RWPE2 (cell line): ENCODE measurements at regions not wholly inside any gene's neighbourhood (a gene's known extent, or its start where the extent isn't known, plus 50 kb on each side); places are given as distances from the start of the nearest gene placed in this dataset.

Experiments used
- ATAC-seq: fragments of 200-7000 bp; cut with Tn5 transposase; 3 replicates; pipeline ENCODE4 v1.9.1; 2021; ENCODE audit warnings: low read depth
- DNase-seq: peaks from one replicate; pipeline ENCODE4 v3.0.0-alpha.2; 2020; ENCODE audit warnings: low spot score
- H3K27ac ChIP-seq: fragments of 450-650 bp; 2 replicates; pipeline ENCODE4 v1.5.1; 2017; ENCODE audit warnings: mild to moderate bottlenecking; ENCODE audit not compliant: poor library complexity, severe bottlenecking
- H3K27me3 ChIP-seq: fragments of 250-450 bp; sonication (Bioruptor Pico); 2 replicates; pipeline ENCODE4 v1.5.1; 2021; ENCODE audit warnings: mild to moderate bottlenecking, moderate library complexity; ENCODE audit not compliant: insufficient read depth, poor library complexity, severe bottlenecking
- H3K36me3 ChIP-seq: fragments of 250-450 bp; sonication (Bioruptor Pico); 2 replicates; pipeline ENCODE4 v1.5.1; 2020; ENCODE audit warnings: low read depth, mild to moderate bottlenecking, moderate library complexity
- H3K4me1 ChIP-seq: fragments of 250-450 bp; sonication (Bioruptor Pico); 2 replicates; pipeline ENCODE4 v1.5.1; 2021; ENCODE audit warnings: mild to moderate bottlenecking, moderate library complexity; ENCODE audit not compliant: insufficient read depth, poor library complexity, severe bottlenecking
- H3K4me3 ChIP-seq: fragments of 250-450 bp; sonication (Bioruptor Pico); 2 replicates; pipeline ENCODE4 v1.5.1; 2021; ENCODE audit warnings: mild to moderate bottlenecking, moderate library complexity; ENCODE audit not compliant: severe bottlenecking
- H3K9me3 ChIP-seq: fragments of 250-450 bp; sonication (Bioruptor Pico); 2 replicates; pipeline ENCODE4 v1.5.1; 2021; ENCODE audit warnings: mild to moderate bottlenecking, moderate library complexity; ENCODE audit not compliant: severe bottlenecking
- CTCF ChIP-seq: fragments of 450-650 bp; IDR thresholded peaks from one replicate; pipeline ENCODE4 v1.5.1; 2017; ENCODE audit warnings: mild to moderate bottlenecking, moderate library complexity; ENCODE audit not compliant: poor library complexity, severe bottlenecking

- H3K36me3 ChIP-seq: no peaks in the 10 kb centered on the region
- no peak for ATAC-seq
- H3K4me3 ChIP-seq: no peak overlapping the region
- no peak for DNase-seq
- H3K27ac ChIP-seq: no peak overlapping the region
- no peaks in the 10 kb centered on the region for H3K4me1 ChIP-seq
- TF ChIP-seq CTCF: no peak
- peaks cover 1% of the 10 kb centered on the region for H3K9me3 ChIP-seq
- H3K27me3 ChIP-seq: peaks cover 5% of the 10 kb centered on the region
Measured at GRCh38 chr15:29331071-29331470, 61.4 kb upstream of the NSMCE3 start.

GRCh38 chr15:29324746-29325145 lies 55.1 kb upstream of the NSMCE3 start:
- Histone ChIP-seq H3K36me3 (no peaks in the 10 kb centered on the region), H3K9me3 (peaks cover 8% of the 10 kb centered on the region), H3K4me1 (no peaks in the 10 kb centered on the region), H3K27ac (no peak overlapping the region), H3K4me3 (no peak overlapping the region), H3K27me3 (peaks cover 4% of the 10 kb centered on the region)
- no peak for DNase-seq
- no peak for TF ChIP-seq CTCF
- ATAC-seq: no peak

- DNase-seq: no peak
- Histone ChIP-seq H3K27me3 (peaks cover 4% of the 10 kb centered on the region), H3K36me3 (no peaks in the 10 kb centered on the region), H3K27ac (no peak overlapping the region), H3K9me3 (peaks cover 8% of the 10 kb centered on the region), H3K4me1 (no peaks in the 10 kb centered on the region), H3K4me3 (no peak overlapping the region)
- no peak for ATAC-seq
- TF ChIP-seq CTCF: no peak
Measured at GRCh38 chr15:29323557-29323956, 53.9 kb upstream of the NSMCE3 start.

- H3K4me1 ChIP-seq: no peaks in the 10 kb centered on the region
- DNase-seq (no peak), ATAC-seq (no peak)
Measured at GRCh38 chr15:29322415-29322814, 52.8 kb upstream of the NSMCE3 start.

More at GRCh38 chr15:29322415-29322814, 52.8 kb upstream of the NSMCE3 start:
- no peak for TF ChIP-seq CTCF
- Histone ChIP-seq H3K36me3 (no peaks in the 10 kb centered on the region), H3K4me3 (no peak overlapping the region), H3K9me3 (peaks cover 8% of the 10 kb centered on the region), H3K27ac (no peak overlapping the region), H3K27me3 (peaks cover 4% of the 10 kb centered on the region)
